GM18873 (cell line): ENCODE measurements at regions not wholly inside any gene's neighbourhood (a gene's known extent, or its start where the extent isn't known, plus 50 kb on each side); places are given as distances from the start of the nearest gene placed in this dataset.
"Not testable (repeated sequence)": the region's sequence is repeated elsewhere in the genome, so short reads cannot be mapped to it uniquely, and the experiment has no call there.

Experiments used
- ATAC-seq: cut with Tn5 transposase; IDR thresholded peaks from one replicate; pipeline ENCODE4 v1.9.1; 2021; ENCODE audit warnings: mild to moderate bottlenecking, moderate library complexity, moderate number of reproducible peaks; ENCODE audit not compliant: unreplicated experiment, low FRiP score

DNA sequence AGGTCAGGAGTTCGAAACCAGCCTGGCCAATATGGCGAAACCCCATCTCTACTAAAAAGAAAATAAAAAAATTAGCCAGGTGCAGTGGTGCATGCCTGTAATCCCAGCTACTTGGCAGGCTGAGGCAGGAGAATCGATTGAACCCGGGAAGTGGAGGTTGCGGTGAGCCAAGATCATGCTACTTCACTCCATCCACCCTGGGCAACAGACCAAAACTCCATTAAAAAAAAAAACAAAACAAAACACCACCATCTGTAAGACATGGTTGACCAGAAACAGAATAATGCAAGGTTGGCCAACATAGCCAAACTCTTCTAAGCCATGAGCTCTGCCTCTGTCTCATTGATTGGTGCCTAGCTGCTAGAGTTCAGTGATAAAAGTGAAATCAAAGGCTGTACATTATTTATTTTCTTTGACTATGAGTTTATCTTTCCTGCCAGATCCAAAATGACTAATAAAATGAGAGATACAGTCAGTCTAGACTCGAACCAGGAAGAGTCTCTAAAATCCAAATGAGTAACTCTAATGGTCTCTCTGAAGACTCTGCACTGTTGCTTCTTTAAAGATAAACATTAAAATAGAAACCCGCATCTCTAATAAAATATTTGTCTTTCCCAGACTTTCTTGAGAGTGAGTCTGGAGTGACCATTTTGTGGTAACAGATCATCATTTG lies 404.7 kb downstream of the DAD1 start:
- ATAC-seq, result no peak

DNA sequence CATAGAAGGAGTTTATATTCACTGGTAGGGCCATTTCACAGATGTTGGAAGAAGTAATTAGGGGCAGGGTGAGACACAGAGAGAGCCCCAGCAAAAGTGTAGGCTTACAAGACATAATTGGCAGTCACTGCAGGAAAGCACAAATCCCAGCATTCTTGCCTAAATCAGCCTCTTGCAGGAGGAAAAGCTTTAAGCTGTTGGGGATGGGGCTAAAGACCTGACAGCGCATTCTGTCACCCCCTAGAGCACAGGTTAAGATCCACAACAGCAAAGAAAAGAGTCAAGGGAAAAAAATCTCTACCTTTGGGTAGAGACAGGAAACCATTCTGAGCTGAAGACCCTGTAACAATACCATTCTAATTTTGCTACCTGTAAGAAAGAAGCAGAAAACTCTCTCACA lies 409.0 kb downstream of the DAD1 start:
- no peak for ATAC-seq

GRCh38 chr14:22179190-22179589 lies 409.8 kb downstream of the DAD1 start:
- no peak for ATAC-seq

GRCh38 chr14:22178333-22178839 lies 410.6 kb downstream of the DAD1 start:
- no peak for ATAC-seq

GRCh38 chr14:22177870-22178269 lies 411.2 kb downstream of the DAD1 start:
- no peak for ATAC-seq

DNA sequence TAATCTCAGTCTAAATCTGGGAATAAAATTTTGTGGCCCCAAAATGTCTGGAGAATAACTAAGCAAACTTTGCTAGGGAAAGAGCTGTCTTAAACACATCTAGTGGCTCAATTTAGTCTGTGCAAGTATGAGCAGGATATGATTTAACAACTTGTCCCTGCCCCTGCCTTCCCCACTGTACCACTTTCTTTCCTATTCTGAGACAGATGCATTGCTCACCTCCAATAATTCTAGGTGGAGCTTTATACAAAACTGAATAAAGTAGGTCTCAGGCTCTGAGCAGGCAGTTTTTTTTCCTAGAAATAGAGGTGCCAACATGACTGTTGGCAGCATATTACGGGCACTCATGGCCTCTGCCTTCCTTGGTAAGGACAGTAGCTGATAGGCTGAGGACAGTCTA lies 412.1 kb downstream of the DAD1 start:
- ATAC-seq, result no peak

DNA sequence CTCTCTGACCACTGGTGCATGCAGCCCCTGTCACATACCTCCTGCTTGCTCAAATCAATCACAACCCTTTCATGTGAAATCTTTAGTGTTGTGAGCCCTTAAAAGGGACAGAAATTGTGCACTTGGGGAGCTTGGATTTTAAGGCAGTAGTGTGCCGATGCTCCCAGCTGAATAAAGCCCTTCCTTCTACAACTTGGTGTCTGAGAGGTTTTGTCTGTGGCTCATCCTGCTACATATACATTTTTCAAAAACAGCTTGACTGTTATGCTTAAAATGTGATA lies 413.8 kb downstream of the DAD1 start:
- ATAC-seq, result not testable (repeated sequence)

DNA sequence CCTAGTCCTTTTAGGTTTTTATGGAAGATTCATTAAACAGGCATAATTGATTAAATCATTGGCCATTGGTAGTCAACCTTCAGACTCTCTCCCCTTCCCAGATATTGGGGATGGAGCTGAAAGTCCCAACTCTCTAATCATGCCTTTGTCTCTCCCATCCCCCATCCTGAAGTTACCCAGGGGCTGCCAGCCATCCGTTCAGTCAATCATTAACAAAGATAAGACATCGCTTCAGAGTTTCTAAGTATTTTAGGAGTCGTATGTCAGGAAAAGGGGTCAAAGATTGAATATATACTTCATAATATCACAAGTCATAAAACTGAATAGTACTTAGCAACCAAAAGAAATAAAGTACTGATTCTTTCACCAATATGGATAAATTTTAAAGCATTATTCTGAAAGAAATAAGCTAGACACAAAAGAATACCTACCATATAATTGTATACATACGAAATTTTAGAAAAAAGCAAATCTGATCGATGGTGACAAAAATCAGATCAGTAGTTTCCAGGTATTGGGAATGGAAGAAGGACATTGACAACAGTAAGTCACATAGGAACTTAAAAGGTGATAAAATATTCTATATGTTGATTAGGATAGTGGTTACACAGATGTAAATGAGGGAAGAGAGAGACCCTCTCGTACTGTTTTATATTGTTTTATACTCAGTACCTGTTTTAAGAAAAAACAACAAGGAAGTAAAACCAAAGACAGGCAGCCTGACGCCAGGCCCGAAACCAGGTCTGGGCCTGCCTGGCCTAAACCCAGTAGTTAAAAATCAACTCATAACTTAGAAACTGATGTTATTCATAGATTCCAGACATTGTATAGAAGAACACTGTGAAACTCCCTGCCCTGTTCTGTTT lies 414.4 kb downstream of the DAD1 start:
- ATAC-seq, result no peak

GRCh38 chr14:22168092-22168955 lies 420.7 kb downstream of the DAD1 start:
- no peak for ATAC-seq

DNA sequence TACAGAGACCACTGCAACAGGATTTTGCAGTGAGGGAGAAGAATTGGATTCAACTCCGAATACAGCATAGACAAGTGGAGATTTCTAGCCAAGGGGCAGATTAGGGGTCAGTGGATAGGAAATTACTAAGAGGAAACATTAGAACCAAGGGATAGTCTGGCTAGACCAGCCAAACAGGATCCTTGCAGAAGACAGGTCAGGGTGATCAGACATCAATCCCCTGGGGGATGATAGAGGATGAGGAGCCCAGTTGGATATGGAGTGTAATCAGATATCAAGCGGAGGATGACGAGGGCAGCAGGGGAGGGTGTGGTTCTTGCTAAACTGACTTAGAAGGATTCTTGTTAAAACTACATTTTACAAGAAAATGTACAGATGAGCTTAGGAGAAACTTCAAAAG lies 424.4 kb downstream of the DAD1 start:
- no peak for ATAC-seq

- no peak for ATAC-seq
Observed at GRCh38 chr14:22163051-22163450, 426.0 kb downstream of the DAD1 start.

- ATAC-seq, result no peak
Observed at GRCh38 chr14:22159957-22160356, 429.1 kb downstream of the DAD1 start.

- no peak for ATAC-seq
Observed at GRCh38 chr14:22159099-22159498, 429.9 kb downstream of the DAD1 start.

GRCh38 chr14:22158560-22158959 lies 430.5 kb downstream of the DAD1 start:
- ATAC-seq, result no peak

- no peak for ATAC-seq
Observed at GRCh38 chr14:22155571-22155970, 433.5 kb downstream of the DAD1 start.

DNA sequence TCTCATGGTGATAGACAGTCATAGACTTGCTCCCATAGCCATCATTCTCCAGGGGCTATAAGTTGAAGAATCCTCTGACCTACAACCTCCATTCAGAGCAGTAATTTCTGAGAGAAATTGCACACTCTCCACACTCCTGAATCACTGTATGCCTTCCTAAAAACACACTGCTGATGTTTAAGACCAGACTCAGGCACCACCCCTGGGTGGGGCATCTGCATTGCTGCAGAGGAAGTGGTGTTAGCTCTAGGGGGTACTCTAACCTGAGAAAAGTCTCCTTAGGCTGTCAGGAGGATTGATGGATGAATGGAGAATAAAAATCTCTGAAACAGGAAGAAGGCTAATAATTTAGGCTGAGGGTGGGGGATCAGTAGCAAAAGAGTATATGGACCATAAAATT lies 436.1 kb downstream of the DAD1 start:
- ATAC-seq, result no peak

DNA sequence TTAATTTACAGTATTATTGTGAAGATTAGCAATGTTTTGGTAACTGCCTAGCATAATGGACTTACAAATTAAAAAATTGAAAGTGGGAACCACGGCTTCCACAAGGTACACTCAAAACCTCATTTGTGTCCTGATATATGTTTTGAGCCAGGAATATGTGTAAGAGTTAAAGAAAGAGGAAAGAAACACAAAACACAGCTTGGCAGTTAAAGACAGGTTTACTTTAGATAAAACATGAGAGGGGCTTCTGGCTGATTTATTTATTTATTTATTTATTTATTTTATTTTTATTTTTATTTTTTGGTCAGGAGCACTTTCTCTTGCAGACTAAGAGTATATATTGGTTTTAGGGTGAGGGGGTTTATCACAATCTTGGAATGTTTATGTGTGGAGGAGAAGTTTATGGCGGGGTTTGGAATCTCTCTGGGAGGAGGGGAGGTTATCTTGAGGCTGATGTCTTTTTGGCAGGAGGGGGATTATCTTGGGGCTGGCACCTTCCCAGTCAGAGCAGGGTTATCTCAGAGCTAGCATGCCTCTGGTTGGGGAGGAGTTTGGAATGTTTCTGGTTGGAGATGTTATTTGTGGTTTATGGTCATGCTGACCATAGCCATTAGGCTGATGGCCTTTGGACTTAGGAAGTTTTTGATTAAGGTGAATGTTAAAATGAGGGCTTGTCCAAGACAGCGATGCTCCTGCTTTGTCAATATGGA lies 436.7 kb downstream of the DAD1 start:
- no peak for ATAC-seq

DNA sequence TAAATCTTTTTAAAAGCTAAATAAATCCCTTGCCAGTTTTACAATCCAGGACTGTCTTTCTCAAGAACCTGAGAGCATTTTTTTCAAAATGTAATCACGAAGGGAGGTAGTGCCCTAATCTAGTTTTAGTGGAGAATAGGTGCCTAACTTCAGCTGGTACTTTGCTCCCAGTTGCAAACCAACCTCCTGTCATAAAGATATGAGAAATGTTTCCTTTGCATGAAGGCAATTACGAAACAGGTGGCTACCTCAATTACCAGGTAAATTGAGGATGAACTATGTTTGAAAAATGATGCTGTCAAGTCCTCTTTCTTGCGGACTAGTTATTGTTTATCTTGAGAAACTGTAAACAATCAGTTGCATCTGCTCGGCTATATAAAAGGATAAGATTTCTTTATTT lies 437.9 kb downstream of the DAD1 start:
- no peak for ATAC-seq

GRCh38 chr14:22149058-22149457 lies 440.0 kb downstream of the DAD1 start:
- ATAC-seq, result no peak

DNA sequence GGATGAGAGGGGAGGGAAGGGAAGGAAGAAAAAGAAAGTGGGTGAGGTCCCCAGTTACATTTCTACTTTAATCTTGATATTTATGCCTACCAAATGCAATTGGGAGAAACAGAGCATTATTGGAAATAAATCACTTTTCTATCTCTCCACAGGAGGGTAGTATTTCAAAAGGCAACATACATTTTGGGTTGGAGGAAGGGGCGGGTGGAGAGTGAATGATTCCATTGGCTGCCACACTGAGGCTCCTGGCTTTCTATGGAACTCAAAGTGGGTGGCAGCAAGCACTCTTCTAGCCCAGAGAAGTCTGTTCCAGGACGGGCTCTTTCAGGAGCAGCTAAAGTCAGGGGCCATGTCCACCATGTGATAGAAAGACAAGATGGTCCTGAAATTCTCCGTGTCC lies 441.3 kb downstream of the DAD1 start:
- no peak for ATAC-seq
